Thyroid gland (tissue), 4 donors: ENCODE measurements at regions not wholly inside any gene's neighbourhood (a gene's known extent, or its start where the extent isn't known, plus 50 kb on each side); places are given as distances from the start of the nearest gene placed in this dataset.

Experiments used
- POLR2A ChIP-seq, 2 donors: fragments of 450-650 bp; IDR thresholded peaks; one replicate each; pipeline ENCODE4 v1.6.1; 2017; ENCODE audit warnings: antibody characterized with exemption in 2 of 2, mild to moderate bottlenecking in 2 of 2, moderate library complexity in 1 of 2
- TF ChIP-seq, protein P1 (sequence below), 6 experiments: fragments of 200-600 bp in 3 of 6; fragments of 450-650 bp in 3 of 6; sonication (generic) in 3 of 6; IDR thresholded peaks; one replicate each; pipeline ENCODE4 v1.5.1; 2016 to 2019; ENCODE audit warnings: antibody characterized with exemption in 6 of 6, mild to moderate bottlenecking in 2 of 6, inconsistent platforms in 1 of 6, moderate library complexity in 1 of 6

DNA sequence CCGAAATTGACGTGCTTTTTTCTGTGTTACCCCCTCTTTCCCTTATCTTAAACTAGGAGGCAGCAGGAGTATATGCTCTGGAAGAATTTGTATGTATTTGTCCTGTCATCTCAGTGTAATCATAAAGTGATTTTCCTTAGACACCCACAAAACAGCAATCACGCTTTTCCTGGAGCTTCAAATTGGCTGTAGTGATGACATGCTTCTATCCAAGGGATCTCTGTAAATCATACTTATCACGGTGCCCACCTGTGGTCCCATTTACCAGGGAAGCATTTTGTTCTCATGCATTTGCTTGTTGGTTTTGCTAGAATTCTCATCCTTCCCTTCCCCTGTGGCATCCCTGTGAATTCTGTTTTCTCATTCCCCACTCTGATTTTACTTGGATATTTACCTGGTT is 220.8 kb upstream of the THUMPD2 start:
- TF ChIP-seq, protein P1, sequence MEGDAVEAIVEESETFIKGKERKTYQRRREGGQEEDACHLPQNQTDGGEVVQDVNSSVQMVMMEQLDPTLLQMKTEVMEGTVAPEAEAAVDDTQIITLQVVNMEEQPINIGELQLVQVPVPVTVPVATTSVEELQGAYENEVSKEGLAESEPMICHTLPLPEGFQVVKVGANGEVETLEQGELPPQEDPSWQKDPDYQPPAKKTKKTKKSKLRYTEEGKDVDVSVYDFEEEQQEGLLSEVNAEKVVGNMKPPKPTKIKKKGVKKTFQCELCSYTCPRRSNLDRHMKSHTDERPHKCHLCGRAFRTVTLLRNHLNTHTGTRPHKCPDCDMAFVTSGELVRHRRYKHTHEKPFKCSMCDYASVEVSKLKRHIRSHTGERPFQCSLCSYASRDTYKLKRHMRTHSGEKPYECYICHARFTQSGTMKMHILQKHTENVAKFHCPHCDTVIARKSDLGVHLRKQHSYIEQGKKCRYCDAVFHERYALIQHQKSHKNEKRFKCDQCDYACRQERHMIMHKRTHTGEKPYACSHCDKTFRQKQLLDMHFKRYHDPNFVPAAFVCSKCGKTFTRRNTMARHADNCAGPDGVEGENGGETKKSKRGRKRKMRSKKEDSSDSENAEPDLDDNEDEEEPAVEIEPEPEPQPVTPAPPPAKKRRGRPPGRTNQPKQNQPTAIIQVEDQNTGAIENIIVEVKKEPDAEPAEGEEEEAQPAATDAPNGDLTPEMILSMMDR (IDR thresholded peaks at IDR 0.05), result no peak
- no peak for TF ChIP-seq POLR2A (IDR thresholded peaks at IDR 0.05)
